ENCODE measurements at regions not wholly inside any gene's neighbourhood (a gene's known extent, or its start where the extent isn't known, plus 50 kb on each side); places are given as distances from the start of the nearest gene placed in this dataset.
"Not testable (repeated sequence)": the region's sequence is repeated elsewhere in the genome, so short reads cannot be mapped to it uniquely, and the experiment has no call there.

GRCh38 chrX:149420566-149420965 is 84.5 kb downstream of the IDS start:
- DNase-seq: not testable (repeated sequence)

GRCh38 chrX:149398027-149398426 is 107.1 kb downstream of the IDS start:
- DNase-seq: no peak

- peak; percentile 49 for DNase-seq
Measured at GRCh38 chrX:149392921-149393320, 112.2 kb downstream of the IDS start.

GRCh38 chrX:149383852-149384251 is 121.3 kb downstream of the IDS start:
- DNase-seq: no peak

- DNase-seq: peak; percentile 35
Measured at GRCh38 chrX:149374751-149375150, 130.4 kb downstream of the IDS start.

- peak; percentile 52 for DNase-seq
Measured at GRCh38 chrX:149372866-149373265, 132.2 kb downstream of the IDS start.

GRCh38 chrX:149371986-149372385 is 133.1 kb downstream of the IDS start:
- peak; percentile 75 for DNase-seq

- DNase-seq: peak; percentile 57
Measured at GRCh38 chrX:149370097-149370496, 135.0 kb downstream of the IDS start.

GRCh38 chrX:149365552-149365951 is 139.6 kb downstream of the IDS start:
- no peak for DNase-seq

- DNase-seq: peak; percentile 75
Measured at GRCh38 chrX:149365061-149365460, 140.0 kb downstream of the IDS start.

- no peak for DNase-seq
Measured at GRCh38 chrX:149363965-149364364, 141.1 kb downstream of the IDS start.

- DNase-seq: no peak
Measured at GRCh38 chrX:149346306-149346705, 158.8 kb downstream of the IDS start.

GRCh38 chrX:149322316-149322715 is 182.8 kb downstream of the IDS start:
- DNase-seq: peak; percentile 2

GRCh38 chrX:149313871-149314371 is 191.2 kb downstream of the IDS start:
- DNase-seq: peak; percentile 43

- peak; percentile 10 for DNase-seq
Measured at GRCh38 chrX:149312988-149313387, 192.1 kb downstream of the IDS start.

- DNase-seq: no peak
Measured at GRCh38 chrX:149312097-149312496, 193.0 kb downstream of the IDS start.

- DNase-seq: no peak
Measured at GRCh38 chrX:149302705-149303104, 202.4 kb downstream of the IDS start.

- peak; percentile 8 for DNase-seq
Measured at GRCh38 chrX:149298111-149298510, 207.0 kb downstream of the IDS start.

GRCh38 chrX:149296092-149296491 is 209.0 kb downstream of the IDS start:
- DNase-seq: no peak

GRCh38 chrX:149286940-149287349 is 218.2 kb downstream of the IDS start:
- DNase-seq: peak; percentile 43

GRCh38 chrX:149284616-149285015 is 220.5 kb downstream of the IDS start:
- DNase-seq: no peak

- DNase-seq: no peak
Measured at GRCh38 chrX:149283853-149284252, 221.3 kb downstream of the IDS start.

- no peak for DNase-seq
Measured at GRCh38 chrX:149282909-149283308, 222.2 kb downstream of the IDS start.

- DNase-seq: no peak
Measured at GRCh38 chrX:149280011-149280410, 225.1 kb downstream of the IDS start.

- DNase-seq: peak; percentile 9
Measured at GRCh38 chrX:149275836-149276235, 229.3 kb downstream of the IDS start.

All from fibroblast of skin of right biceps (primary cell).